ENCODE measurements at regions not wholly inside any gene's neighbourhood (a gene's known extent, or its start where the extent isn't known, plus 50 kb on each side); places are given as distances from the start of the nearest gene placed in this dataset.
"Not testable (repeated sequence)": the region's sequence is repeated elsewhere in the genome, so short reads cannot be mapped to it uniquely, and the experiment has no call there.

DNA sequence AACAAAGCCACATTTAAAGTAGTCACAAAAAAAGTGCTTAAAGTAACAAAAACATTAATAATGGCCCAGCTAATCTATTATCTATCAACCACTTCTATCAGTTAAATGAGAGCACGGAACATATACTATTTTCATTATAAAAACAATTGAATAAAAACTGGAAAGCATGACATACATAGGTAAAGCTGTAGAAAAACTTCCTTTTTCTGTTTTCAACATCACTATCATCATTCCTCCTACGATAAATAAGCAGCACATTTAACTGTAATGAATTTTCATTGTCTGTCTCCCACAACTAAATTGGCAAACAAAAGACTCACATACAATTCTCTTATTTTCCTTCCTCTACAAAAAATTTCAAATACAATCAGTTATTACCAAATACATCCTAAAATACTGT lies 96.4 kb upstream of the DPH5 start:
- no peak for DNase-seq

DNA sequence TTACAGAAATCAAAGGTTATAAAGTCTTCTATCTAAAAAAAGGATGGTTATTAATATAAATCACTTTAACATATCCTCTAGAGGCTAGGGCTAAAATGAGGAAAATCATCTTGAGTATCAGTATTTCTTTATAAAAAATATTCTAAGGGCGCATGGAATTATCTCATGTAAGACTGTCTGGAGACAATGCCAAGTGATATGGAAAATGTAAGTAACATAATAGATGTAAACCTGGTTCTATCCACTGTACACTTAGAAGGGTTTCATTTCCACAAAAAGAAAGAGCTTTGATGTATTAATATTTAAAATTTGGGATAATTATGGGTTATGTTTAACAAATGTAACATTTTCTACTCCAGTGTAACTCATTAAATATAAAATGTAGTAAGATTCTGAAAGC lies 95.9 kb upstream of the DPH5 start:
- no peak for DNase-seq

DNA sequence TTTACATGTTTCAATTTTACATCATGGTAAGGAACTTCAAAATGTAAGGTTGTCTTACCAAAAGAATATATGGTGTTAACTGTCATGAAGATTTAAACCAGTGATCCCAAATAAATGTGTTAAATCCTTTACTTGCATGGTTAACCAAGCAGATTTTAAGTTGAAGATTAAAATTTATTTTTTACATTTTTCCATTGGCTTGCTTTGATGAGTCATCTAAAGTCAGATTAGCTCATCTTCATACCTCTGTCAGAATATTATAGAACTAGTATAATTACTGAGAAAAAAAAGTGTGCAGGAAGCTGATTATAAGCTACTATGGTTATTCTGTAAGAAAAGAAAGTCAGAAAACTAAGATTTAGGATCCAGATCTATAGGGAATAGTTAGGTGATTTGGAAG lies 95.3 kb upstream of the DPH5 start:
- DNase-seq: no peak

DNA sequence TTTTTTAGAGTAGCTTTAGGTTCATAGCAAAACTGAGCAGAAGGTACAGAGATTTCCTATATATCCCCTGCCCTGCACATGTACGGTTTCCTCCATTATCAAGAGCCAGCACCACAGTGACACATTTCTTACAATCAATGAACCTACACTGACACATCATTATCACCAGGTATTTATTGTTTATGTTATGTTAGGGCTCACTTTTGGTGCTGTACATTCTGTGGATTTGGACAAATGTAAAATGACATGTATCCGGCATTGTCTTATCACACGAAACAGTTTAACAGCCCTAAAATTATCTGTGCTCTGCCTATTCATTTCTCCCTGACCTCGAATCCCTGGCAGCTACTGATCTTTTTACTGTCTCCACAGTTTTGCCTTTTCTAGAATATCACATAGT lies 93.7 kb upstream of the DPH5 start:
- DNase-seq: no peak

DNA sequence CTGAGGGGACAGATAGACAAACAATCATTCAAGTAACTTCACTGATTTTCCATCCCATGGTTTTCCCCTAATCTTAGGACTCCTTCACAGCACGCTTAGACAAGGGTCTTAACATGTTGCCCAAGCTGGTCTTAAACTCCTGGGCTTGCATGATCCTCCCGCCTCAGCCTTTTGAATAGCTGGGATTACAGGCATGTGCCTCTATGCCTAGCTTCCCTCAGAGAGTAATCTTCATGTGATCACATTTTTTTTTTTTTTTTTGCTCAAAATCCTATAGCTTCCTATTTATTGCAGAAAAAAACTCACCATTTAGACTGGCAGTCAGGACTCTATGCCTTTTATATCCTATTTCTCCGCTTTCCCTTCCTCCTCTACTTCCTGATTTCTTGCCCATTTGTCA lies 90.4 kb upstream of the DPH5 start:
- DNase-seq: no peak

DNA sequence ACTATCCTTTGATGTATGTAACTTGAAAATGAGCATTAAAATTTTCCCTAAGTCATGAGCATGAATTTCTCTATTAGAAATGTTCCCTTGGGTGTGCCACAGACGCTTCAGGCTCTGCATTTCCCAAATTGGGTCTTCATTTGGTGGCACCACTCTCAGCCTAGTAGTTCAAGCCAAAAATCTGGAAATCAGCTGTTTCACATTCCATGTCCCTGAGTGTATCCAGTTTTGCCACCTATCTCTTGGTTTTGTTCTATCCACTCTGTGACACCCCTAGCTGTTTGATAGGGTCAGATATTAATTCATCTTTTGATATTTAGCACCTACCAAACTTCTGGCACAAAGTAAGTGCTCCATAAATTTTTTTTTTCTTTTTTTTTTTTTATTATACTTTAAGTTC lies 89.5 kb upstream of the DPH5 start:
- no peak for DNase-seq

DNA sequence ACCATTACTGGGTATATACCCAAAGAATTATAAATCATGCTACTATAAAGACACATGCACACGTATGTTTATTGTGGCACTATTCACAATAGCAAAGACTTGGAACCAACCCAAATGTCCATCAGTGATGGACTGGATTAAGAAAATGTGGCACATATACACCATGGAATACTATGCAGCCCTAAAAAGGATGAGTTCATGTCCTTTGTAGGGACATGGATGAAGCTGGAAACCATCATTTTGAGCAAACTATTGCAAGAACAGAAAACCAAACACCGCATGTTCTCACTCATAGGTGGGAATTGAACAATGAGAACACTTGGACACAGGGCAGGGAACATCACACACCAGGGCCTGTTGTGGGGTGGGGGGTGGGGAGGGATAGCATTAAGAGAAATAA lies 88.5 kb upstream of the DPH5 start:
- not testable (repeated sequence) for DNase-seq

DNA sequence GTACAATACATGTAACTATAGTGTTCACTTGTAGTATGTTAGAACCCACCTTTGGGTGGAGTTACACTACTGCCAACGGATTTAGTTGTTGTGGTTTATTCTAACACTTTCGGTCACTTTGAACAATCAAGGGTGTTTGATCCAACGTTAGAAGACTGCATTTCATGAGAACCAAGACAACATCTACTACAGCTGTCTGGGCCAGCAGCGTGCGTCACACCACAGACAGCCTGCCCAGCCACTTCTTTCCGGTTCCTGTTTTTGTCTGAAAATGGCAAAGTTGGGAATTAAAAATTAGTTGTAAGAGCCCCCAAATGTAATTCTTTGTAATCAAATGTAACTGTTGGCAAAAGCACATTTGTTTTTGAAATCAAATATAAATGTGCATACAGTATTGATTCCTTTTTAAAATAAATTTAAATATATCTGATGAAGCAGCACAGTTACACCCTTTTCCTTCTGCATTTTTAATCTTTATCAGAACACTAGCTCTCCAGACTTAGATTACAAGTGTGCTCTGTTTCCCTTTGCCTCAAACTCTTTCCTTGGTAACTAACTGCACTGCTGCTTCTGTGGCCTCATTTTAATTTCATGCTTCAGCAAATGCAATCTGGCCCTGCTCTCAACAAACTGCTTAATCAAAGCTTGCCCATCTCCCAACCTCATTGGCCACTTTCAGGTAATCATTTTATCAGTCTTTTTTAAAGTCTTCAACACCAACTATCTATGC lies 86.6 kb upstream of the DPH5 start:
- peak; percentile 31 to 62 for DNase-seq

DNA sequence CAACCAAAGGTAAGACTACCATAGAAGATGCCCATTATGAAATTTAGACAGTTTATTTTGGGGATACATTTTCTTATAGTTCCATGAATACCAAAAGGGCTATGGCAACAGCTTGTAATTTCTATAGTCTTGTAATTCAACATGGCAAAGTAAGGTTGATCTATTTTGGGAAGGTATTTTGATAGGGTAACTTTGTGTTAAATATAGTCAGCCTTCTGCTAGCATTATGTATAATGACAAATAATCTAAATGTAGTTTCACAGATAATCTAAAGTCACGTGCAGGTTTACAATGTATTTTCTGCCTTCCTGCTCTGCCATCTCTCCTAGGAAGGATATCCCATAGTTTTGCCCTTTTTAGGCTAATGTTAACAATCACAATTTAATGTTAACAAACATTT lies 85.9 kb upstream of the DPH5 start:
- no peak for DNase-seq

DNA sequence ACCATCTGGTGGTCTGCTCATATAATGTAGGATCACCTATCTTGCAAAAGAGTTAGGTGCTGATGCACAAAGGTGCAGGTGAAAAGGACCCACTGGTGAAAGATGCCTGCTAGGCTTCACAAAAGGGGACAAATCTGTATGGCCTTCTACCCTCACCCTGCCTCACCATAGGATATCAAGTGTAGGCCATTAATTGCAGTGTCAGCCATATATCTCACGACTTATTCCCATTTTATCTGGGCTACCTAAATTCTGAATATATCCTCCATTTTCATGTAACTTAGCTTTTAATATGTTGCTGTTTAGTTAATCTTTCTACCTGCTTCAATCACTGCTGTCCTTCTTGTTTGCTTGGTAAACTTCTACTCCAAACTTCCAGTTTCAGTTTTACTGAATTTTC lies 84.2 kb upstream of the DPH5 start:
- DNase-seq: no peak

DNA sequence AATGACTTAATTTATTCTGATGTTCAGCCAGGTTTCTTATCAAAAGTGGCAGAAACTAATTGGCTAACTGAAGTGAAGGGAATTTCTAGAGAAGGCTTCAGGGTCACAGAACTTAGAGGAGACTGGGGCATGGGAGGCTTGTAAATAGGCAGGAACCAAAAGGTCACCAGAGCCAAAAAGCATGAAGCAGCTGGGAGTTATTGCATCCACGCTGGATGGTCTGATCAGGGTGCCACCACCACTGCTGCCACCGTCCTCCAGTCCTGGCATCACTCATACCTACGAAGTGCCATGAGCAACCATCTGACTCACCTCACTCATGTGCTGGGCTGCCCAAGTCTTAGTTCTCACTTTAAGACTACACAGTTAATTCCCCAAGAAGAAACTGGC lies 82.5 kb upstream of the DPH5 start:
- no peak for DNase-seq

DNA sequence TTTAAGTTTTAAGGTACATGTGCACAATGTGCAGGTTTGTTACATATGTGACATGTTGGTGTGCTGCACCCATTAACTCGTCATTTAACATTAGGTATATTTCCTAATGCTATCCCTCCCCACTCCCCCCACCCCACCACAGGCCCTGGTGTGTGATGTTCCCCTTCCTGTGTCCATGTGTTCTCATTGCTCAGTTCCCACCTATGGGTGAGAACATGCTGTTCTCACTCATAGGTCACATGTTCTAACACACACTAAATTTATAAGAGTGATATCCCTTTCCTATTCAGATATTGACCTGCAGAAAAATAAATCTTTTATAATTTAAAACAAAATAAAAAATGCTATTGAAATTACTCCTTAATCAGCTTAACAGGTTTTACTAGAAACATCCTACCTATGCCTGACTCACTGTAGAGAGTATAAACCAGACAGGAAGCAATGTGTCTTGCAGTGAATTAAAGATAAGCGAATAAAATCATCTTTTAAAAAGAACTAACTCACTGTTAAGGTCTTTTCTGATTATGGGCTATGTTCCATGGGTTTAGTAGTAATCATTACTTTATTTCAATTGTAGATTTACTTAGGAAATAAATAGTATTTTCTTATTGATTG lies 82.0 kb upstream of the DPH5 start:
- no peak for DNase-seq

DNA sequence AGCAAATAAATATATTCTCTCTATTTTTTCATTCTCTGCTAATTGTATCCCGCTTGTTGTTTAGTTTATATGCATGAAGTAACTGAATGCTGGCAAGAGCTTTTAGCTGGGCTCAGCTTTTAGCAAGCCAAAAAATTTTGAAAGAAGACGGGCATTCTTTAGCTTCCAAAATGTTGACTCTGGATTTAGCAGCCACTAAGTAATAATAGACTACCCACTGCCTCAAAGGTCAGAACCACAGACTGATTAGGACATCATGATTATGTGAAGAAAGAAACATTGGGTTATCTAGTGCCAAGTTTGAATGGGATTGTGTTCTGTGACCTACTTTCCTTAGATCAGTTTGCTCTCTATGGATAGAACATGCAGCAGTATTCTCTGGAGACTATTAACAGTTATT lies 80.3 kb upstream of the DPH5 start:
- DNase-seq: peak in 1 of 2 experiments; percentile 28

DNA sequence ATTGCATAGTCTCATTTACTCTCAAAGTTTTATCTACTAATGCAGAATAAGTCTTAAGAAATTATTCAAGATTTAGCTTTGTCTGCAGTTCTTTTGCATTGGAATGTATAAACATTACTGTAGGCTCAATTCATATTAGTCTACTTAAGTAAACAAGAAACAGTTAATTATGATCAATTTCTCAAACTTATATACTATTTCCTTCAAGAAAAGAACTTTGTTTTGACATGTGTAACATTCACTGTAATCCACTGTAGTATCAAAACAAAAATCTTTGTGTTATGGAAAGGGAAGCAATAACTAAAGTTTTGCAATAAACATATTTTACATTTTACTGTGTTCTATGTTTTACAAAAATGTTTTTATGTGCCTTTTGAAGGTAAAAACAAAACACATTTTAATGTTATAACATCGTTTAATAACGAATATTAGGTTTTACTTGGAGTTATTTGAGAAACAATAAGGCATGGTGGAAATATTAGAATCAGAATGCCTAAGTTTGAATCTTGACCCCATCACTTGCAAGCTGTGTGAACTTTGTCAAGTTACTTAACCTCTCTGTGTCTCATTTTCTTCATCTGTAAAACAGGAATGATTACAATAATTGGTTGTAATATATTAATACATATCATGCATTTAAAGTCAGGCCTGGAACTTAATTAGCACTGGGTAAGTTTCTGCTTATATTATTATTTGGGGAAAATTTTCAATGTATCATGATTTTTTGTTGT lies 77.0 kb upstream of the DPH5 start:
- no peak for DNase-seq

DNA sequence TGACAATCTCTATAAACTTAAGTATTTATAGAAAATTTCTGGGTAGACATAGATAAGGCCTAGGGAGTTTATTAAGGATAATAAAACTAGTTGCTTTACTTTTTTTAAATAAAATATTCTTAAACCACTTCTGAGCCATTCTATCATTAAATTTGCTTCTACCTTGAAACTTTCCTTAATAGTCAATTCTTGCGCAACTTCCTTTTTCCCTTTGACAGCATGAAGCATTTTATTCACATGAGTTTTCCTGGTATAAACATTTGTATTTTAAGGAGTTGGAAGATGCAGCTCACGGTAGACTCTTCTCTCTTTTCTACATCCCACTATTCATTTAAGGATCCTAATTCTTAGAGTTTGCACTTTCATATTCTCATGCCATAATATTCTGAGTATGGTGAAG lies 75.8 kb upstream of the DPH5 start:
- DNase-seq: no peak

DNA sequence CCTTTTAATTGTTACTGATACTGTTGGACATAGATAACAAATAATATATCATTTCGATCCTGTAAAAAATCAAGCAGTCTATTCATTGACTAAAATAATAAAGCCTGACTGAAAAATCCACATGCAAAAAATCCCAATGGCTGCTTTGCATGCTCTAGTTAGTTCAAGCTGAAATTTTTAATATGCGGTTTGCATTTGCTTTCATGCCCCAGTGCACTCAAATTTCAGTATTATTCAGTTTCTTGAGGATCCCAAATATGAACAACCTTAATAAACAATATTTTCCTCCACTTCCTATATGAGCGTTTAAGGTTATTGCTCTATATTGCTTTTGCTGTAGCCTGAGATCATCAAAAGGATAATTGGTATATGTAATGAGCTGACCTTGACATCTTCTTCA lies 75.1 kb upstream of the DPH5 start:
- no peak for DNase-seq

DNA sequence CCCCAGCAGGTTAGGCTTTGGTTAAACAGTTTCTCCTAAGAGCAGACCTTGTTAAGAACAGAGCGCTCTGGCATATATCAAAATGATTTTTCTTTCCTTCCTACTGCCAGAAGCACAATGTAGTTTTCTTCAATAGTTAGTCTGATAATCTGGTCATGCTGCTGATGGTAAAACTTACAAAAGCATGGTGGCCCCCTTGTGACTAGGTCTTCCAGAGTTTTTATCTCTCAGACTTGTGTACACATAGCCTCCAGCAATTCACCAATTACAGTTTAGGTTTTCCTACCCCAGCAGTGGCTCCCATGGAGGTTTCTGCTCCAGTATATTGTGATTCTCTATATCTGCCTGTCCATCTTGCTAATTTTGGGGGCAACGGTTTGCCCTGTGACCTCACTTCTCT lies 73.3 kb upstream of the DPH5 start:
- DNase-seq: no peak

DNA sequence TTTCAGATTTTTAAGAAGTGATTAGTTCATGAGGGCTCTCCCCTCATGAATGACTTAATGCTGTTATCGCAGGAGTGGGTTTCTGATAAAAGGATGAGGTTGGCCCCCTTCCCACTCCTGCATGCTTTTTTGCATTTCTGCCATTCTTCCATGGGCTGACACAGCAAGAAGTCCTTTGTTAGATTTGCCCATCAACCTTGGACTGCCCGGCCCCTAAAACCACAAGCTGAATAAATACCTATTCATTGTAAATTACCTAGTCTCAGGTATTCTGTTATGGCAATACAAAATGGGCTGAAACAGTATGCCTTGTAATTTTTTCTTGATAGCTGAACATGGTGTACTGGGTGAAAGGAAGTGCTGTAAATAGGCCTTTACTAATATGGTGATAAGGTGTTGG lies 72.7 kb upstream of the DPH5 start:
- DNase-seq: no peak

DNA sequence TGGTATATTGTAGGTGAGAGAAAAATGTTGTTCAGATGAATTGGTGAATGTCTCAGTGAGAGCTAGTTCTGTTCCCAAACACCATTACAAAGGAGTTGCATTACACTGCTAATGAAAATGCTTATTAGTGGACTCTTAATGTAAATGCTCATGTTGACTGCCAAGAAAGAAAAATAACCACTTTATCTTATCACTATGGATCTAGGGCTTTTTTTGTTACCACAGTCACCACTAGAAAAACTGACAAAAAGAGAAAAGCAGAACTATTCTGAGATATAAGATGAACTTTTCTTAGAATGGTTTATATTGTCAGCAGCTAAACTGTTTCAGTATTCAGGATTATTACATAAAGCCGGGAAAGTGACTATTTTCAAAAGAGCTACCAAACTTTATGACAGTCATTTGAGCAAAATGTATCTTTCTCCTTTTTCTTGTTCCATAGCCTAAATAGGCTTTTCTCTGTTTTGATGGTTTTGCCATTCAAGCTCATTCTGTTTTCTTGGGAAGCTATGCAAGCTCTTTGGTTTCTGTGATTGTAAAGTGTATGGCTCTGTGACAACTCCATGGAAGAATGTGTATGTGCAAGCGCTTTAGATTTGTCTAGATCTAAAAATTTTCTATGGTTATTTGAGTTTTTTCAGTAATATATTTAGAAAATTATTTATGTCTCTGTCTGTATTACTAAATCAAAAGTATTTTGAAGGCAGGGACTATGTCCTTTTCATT lies 64.2 kb upstream of the DPH5 start:
- DNase-seq: no peak

DNA sequence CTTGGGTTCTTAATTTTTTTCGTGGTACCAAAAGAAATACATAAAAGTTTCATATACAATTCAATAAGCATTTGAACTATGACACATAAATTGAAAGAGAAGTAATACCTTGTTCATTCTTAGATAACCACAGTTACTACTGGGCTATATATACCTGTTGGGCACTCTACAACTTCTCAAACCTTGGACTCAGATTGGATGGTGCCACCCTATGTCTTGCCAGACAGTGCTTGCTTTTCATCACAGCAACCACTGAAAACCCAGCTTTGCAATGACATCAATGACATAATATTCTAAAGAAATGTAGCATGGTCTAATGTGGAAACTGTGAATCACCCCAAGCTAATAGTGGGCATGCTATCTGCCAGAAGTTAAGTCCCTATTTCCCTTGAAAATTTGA lies 62.8 kb upstream of the DPH5 start:
- DNase-seq: no peak

DNA sequence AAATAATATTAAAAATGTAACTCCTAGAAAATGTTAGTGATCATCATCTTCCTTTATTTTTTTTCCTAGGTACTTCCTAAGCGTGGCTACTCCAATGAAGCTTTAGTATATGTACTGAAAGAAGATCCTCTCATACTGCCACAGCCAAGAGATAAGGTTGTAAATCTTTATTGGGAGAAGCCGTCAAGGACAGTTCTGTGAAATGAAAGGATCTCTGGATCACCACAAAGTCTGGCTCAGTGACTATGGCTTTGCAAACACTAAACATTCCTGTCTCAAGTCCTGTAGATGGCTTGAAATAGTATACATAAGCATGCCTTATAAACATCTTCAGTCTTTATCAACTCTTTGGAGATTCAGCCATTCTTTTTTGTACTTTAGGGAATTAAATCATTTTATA lies 61.2 kb upstream of the DPH5 start:
- no peak for DNase-seq

DNA sequence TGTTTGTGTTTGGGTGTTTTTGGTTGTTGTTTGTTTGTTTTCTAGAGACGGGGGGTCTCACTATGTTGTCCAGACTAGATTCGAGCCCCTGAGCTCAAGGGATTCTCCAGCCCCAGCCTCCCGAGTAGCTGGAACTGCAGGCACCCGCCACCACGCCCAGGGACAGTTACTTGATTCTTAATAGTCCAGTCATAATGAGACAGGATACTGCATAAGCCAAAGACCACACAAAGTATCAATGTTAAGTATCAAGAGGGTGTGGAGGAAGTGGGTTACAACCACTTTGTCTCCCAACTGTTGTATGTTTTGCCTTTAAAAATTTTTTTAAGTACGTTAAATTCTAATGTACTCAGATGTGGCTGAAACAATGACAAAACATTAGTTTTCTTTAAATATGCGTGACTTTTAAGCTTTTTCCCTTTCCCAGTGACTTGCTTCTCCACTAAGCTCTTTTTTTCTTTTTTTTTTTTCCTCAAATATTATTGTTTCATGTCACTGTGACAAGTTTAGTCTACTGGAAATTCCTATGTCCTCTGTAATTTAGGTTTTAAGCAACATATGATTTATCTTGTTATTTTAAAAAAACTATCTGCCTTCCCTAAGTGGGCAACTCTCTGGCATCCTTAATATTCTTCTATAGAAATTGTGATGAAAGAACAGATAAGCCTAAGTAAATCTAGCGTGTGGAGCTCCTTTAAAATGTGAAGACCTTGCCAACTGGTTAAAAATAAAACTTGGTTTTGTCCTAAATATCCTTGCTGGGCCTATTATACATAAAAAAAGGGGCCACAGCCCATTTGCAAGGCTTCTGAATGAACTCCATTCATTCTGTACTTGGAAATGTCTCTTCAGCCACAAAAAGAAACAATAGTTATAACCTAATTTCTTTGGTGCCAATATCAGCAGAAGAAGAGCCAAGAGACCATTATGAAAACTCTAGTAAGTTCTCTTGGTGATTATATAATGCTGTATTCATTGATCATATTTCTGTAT lies 56.2 kb upstream of the DPH5 start:
- DNase-seq: no peak

DNA sequence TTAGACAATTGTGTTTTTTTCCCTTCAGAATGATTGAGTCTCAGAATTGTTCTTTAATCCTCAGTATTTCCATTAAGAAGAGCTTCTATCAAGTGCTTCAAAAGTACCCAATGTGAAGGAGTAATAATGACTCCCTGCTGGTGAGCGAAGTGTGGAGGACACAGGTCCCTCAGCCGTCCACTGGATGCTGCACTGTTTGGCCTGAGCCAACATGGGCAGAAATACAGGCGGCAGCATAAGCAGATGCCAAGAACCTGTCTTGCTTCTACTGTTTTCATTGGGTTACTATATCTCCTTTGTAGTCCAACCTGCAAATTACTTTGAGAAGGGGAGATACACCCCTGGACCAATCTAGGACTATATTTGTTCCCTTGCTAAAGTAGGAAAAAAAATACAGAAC lies 55.3 kb upstream of the DPH5 start:
- DNase-seq: no peak

Data from NCI-H446 (cell line).